Epithelial cell of proximal tubule (primary cell): ENCODE measurements at regions not wholly inside any gene's neighbourhood (a gene's known extent, or its start where the extent isn't known, plus 50 kb on each side); places are given as distances from the start of the nearest gene placed in this dataset.

ENCODE experiments used
- DNase-seq: peaks from one replicate; pipeline ENCODE4 v3.0.0-alpha.2; 2011; ENCODE audit warnings: low read depth
- H3K4me3 ChIP-seq: 2 replicates; pipeline ENCODE4 v1.5.1; 2011; ENCODE audit warnings: low read depth, mild to moderate bottlenecking, low read length
- CTCF ChIP-seq: conservative IDR thresholded peaks from 2 replicates; pipeline ENCODE4 v1.5.1; 2012; ENCODE audit warnings: low read depth, mild to moderate bottlenecking, low read length

GRCh38 chr5:32508806-32509805, 64.6 kb upstream of the ZFR start:
- TF ChIP-seq CTCF = no peak
- H3K4me3 ChIP-seq = no peak overlapping the region
- no peak for DNase-seq

- TF ChIP-seq CTCF = no peak
- H3K4me3 ChIP-seq = no peak overlapping the region
- DNase-seq = no peak
These were observed 63.3 kb upstream of the ZFR start for GRCh38 chr5:32507738-32508434.

- no peak for TF ChIP-seq CTCF
- no peak for DNase-seq
These were observed 62.3 kb upstream of the ZFR start for GRCh38 chr5:32506799-32507198.

GRCh38 chr5:32506201-32506661, 61.7 kb upstream of the ZFR start:
- TF ChIP-seq CTCF = no peak
- DNase-seq = no peak
- no peak overlapping the region for H3K4me3 ChIP-seq

More at GRCh38 chr5:32506799-32507198, 62.3 kb upstream of the ZFR start:
- no peak overlapping the region for H3K4me3 ChIP-seq

- no peak for DNase-seq
- TF ChIP-seq CTCF = no peak
- no peak overlapping the region for H3K4me3 ChIP-seq
These were observed 61.2 kb upstream of the ZFR start for GRCh38 chr5:32505756-32506155.

GRCh38 chr5:32504989-32505596, 60.6 kb upstream of the ZFR start:
- DNase-seq = no peak
- no peak for TF ChIP-seq CTCF
- H3K4me3 ChIP-seq = no peak overlapping the region
